DND-41 (cell line): ENCODE measurements at regions not wholly inside any gene's neighbourhood (a gene's known extent, or its start where the extent isn't known, plus 50 kb on each side); places are given as distances from the start of the nearest gene placed in this dataset.

Source experiments
- CTCF ChIP-seq: IDR thresholded peaks from 2 replicates; pipeline ENCODE4 v1.5.1; 2012; ENCODE audit warnings: borderline replicate concordance, low read length, moderate library complexity, mild to moderate bottlenecking; ENCODE audit not compliant: poor library complexity, severe bottlenecking; ENCODE audit errors: extremely low read depth
- EZH2 ChIP-seq: IDR thresholded peaks from 3 replicates; pipeline ENCODE4 v1.6.1; 2012; ENCODE audit warnings: borderline replicate concordance, low read depth, mild to moderate bottlenecking, moderate library complexity, low read length, inconsistent platforms; ENCODE audit not compliant: severe bottlenecking

- TF ChIP-seq CTCF (no peak), EZH2 (no peak)
Measured at GRCh38 chr2:2896643-2897042, 481.0 kb downstream of the EIPR1 start.
